Psoas muscle (tissue), 7 donors: ENCODE measurements at regions not wholly inside any gene's neighbourhood (a gene's known extent, or its start where the extent isn't known, plus 50 kb on each side); places are given as distances from the start of the nearest gene placed in this dataset.

Experiments
- ATAC-seq, 4 donors: fragments of 200-7000 bp; cut with Tn5 transposase; one replicate each; pipeline ENCODE4 v1.9.1; 2020; ENCODE audit warnings: moderate library complexity in 3 of 4, mild to moderate bottlenecking in 2 of 4
- DNase-seq, 2 donors: peaks; one replicate each; pipeline ENCODE4 v3.0.0-alpha.2; 2020
- H3K27ac ChIP-seq: fragments of 200-600 bp; one replicate; pipeline ENCODE4 v1.8.0; 2022
- H3K27me3 ChIP-seq, 3 donors: fragments of 200-600 bp in 1 of 3; one replicate each; pipeline versions ENCODE4 v1.6.1 to v1.8.0; 2013 to 2022; ENCODE audit warnings: low read length in 2 of 3, mild to moderate bottlenecking in 2 of 3, moderate library complexity in 1 of 3; ENCODE audit not compliant: insufficient read depth in 3 of 3
- H3K36me3 ChIP-seq, 2 donors: fragments of 200-600 bp in 1 of 2; one replicate each; pipeline versions ENCODE4 v1.6.1 to v1.8.0; 2013 to 2022; ENCODE audit warnings: low read depth in 1 of 2, mild to moderate bottlenecking in 1 of 2, moderate library complexity in 1 of 2; ENCODE audit not compliant: insufficient read depth in 1 of 2
- H3K4me1 ChIP-seq: fragments of 200-600 bp; one replicate; pipeline ENCODE4 v1.8.0; 2022
- H3K4me3 ChIP-seq: fragments of 200-600 bp; one replicate; pipeline ENCODE4 v1.8.0; 2022; ENCODE audit warnings: mild to moderate bottlenecking
- H3K9me3 ChIP-seq: fragments of 200-600 bp; one replicate; pipeline ENCODE4 v1.8.0; 2022
- CTCF ChIP-seq: fragments of 200-600 bp; IDR thresholded peaks from one replicate; pipeline ENCODE4 v1.8.0; 2022; ENCODE audit warnings: antibody characterized with exemption
- WGBS, 3 donors: extraction: QIAGEN DNeasy Blood & Tissue Kit; methylation state at CpG; one replicate each; pipeline versions ENCODE4 v1.1.6 to v1.1.7; 2013; 5-methylcytosine and 5-hydroxymethylcytosine counted together
- intact Hi-C, 2 donors: fragments of 100-400 bp; cut with DNase I; formaldehyde crosslinking; loops; one replicate each; pipeline versions ENCODE4 v1.11.0 to v1.14.2; 2022
- donor health status: healthy with polysubstance abuse.
- donor health status: DM: no; HTN: no; CAD: no; lungs with moderate emphysema.
- donor health status: Bipolar disorder and iron deficiency.
- donor health status: healthy.
- donor health status: DM: yes; HTN: yes; CAD: no.
- donor health status: DM: no; HTN: no; CAD: no.
- donor health status: DM: yes; HTN: yes; CAD: no.

- 75 to 86% (median 81%) methylated on average over 1 of the region's 1 CpG for WGBS, 3 donors
- no peak for TF ChIP-seq CTCF
These were observed 100.9 kb upstream of the RADX start for GRCh38 chrX:106510713-106511403.

More at GRCh38 chrX:106510713-106511403, 100.9 kb upstream of the RADX start:
- Histone ChIP-seq H3K4me3 (no peak overlapping the region), H3K4me1 (no peaks in the 10 kb centered on the region), H3K27ac (no peak overlapping the region), H3K9me3 (no peaks in the 10 kb centered on the region), H3K36me3 (no peaks in the 10 kb centered on the region), H3K27me3 (peaks cover 0 to 15% (median 0%) of the 10 kb centered on the region in 3 donors)
- ATAC-seq (no peak), DNase-seq (no peak)
- intact Hi-C loops: no loop called here
